Renal cortex interstitium (tissue), 11 donors: ENCODE measurements at regions not wholly inside any gene's neighbourhood (a gene's known extent, or its start where the extent isn't known, plus 50 kb on each side); places are given as distances from the start of the nearest gene placed in this dataset.
"Not testable (repeated sequence)": the region's sequence is repeated elsewhere in the genome, so short reads cannot be mapped to it uniquely, and the experiment has no call there.

Experiments used
- DNase-seq, 11 donors: peaks; one replicate each; pipeline ENCODE4 v3.0.0-alpha.2; 2013; ENCODE audit warnings: low read depth in 9 of 11, low spot score in 4 of 11; ENCODE audit errors: extremely low read depth in 1 of 11

- no peak for DNase-seq
These were observed 233.6 kb downstream of the SYT10 start for GRCh38 chr12:33205981-33206380.

GRCh38 chr12:33194389-33194788, 245.2 kb downstream of the SYT10 start:
- DNase-seq: not testable (repeated sequence)

GRCh38 chr12:33192226-33192625, 247.4 kb downstream of the SYT10 start:
- DNase-seq: no peak

GRCh38 chr12:33187409-33187808, 252.2 kb downstream of the SYT10 start:
- no peak for DNase-seq

- DNase-seq: no peak
These were observed 255.5 kb downstream of the SYT10 start for GRCh38 chr12:33184161-33184560.

- no peak for DNase-seq
These were observed 257.1 kb downstream of the SYT10 start for GRCh38 chr12:33182485-33182884.

GRCh38 chr12:33180918-33181317, 258.7 kb downstream of the SYT10 start:
- DNase-seq: no peak

GRCh38 chr12:33166260-33166659, 269.7 kb upstream of the PKP2 start:
- DNase-seq: not testable (repeated sequence)

- no peak for DNase-seq
These were observed 259.5 kb upstream of the PKP2 start for GRCh38 chr12:33156042-33156441.

- DNase-seq: not testable (repeated sequence)
These were observed 250.7 kb upstream of the PKP2 start for GRCh38 chr12:33147292-33147691.

- DNase-seq: no peak
These were observed 232.9 kb upstream of the PKP2 start for GRCh38 chr12:33129500-33129899.

- no peak for DNase-seq
These were observed 229.2 kb upstream of the PKP2 start for GRCh38 chr12:33125755-33126154.

- no peak for DNase-seq
These were observed 219.7 kb upstream of the PKP2 start for GRCh38 chr12:33116284-33116683.

- no peak for DNase-seq
These were observed 219.1 kb upstream of the PKP2 start for GRCh38 chr12:33115716-33116115.

GRCh38 chr12:33111850-33112249, 215.3 kb upstream of the PKP2 start:
- DNase-seq: no peak

GRCh38 chr12:33107827-33108226, 211.2 kb upstream of the PKP2 start:
- not testable (repeated sequence) for DNase-seq

GRCh38 chr12:33093534-33093933, 197.0 kb upstream of the PKP2 start:
- DNase-seq: no peak

- not testable (repeated sequence) for DNase-seq
These were observed 191.3 kb upstream of the PKP2 start for GRCh38 chr12:33087876-33088275.

GRCh38 chr12:33076401-33076800, 179.8 kb upstream of the PKP2 start:
- not testable (repeated sequence) for DNase-seq

GRCh38 chr12:33075130-33075766, 178.7 kb upstream of the PKP2 start:
- not testable (repeated sequence) for DNase-seq

GRCh38 chr12:33061844-33062243, 165.3 kb upstream of the PKP2 start:
- DNase-seq: no peak
